GM13977 (cell line): ENCODE measurements at regions not wholly inside any gene's neighbourhood (a gene's known extent, or its start where the extent isn't known, plus 50 kb on each side); places are given as distances from the start of the nearest gene placed in this dataset.

Source experiments
- DNase-seq: peaks from one replicate; pipeline ENCODE4 v3.0.0; 2012; ENCODE audit warnings: low spot score
- in situ Hi-C: fragments of 300-500 bp; cut with MboI; formaldehyde crosslinking; loops from one replicate; pipeline ENCODE4 v1.12.0; 2022; ENCODE audit warnings: low sequenced_read_pairs, low pct_unique_long_range_greater_than_20kb, mixed read lengths, inconsistent platforms; ENCODE audit not compliant: unreplicated experiment
- TF ChIP-seq, protein P1 (sequence below): IDR thresholded peaks from 2 replicates; pipeline ENCODE4 v1.5.1; 2012; ENCODE audit warnings: mild to moderate bottlenecking, control low read depth; ENCODE audit not compliant: insufficient read depth; ENCODE audit errors: extremely low read depth, missing control alignments

DNA sequence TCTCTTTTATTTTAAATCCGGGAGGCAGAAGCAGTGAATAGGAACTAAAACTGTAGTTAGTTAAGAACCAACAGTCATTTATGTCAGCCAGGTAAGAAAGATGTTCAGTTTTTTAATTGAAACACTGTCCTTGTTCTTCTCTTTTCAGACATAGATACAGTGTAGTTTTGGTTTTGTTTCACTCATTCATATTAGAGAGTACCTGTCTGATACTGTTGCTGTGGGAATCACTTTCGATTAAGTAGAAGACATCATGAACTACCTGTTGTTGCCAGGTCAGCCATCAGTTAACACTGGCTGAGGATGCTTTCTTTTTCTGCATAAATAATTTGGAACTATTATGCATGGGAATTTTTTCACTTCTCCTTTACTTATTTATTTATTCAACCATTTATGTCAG lies 700.4 kb downstream of the OTOL1 start:
- no peak for DNase-seq
- TF ChIP-seq, protein P1, sequence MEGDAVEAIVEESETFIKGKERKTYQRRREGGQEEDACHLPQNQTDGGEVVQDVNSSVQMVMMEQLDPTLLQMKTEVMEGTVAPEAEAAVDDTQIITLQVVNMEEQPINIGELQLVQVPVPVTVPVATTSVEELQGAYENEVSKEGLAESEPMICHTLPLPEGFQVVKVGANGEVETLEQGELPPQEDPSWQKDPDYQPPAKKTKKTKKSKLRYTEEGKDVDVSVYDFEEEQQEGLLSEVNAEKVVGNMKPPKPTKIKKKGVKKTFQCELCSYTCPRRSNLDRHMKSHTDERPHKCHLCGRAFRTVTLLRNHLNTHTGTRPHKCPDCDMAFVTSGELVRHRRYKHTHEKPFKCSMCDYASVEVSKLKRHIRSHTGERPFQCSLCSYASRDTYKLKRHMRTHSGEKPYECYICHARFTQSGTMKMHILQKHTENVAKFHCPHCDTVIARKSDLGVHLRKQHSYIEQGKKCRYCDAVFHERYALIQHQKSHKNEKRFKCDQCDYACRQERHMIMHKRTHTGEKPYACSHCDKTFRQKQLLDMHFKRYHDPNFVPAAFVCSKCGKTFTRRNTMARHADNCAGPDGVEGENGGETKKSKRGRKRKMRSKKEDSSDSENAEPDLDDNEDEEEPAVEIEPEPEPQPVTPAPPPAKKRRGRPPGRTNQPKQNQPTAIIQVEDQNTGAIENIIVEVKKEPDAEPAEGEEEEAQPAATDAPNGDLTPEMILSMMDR, result no peak
- in situ Hi-C loops, result no loop called here

DNA sequence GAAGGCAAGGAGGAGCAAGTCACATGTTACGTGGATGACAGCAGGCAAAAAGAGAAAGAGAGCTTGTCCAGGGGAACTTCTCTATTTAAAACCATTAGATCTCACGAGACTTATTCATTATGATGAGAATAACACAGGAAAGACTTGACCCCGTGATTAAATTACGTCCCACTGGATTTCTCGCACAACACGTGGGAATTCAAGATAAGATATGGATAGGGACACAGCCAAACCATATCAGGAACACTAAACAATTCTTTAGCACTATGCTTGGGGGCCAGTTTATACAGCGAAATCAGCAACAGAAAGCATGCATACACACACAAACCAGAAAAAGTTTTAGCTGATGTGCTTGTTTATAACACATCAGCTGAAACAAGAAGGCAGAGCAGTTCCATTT lies 704.2 kb downstream of the OTOL1 start:
- in situ Hi-C loops, result no loop called here
- DNase-seq, result no peak
- TF ChIP-seq, protein P1, result no peak

DNA sequence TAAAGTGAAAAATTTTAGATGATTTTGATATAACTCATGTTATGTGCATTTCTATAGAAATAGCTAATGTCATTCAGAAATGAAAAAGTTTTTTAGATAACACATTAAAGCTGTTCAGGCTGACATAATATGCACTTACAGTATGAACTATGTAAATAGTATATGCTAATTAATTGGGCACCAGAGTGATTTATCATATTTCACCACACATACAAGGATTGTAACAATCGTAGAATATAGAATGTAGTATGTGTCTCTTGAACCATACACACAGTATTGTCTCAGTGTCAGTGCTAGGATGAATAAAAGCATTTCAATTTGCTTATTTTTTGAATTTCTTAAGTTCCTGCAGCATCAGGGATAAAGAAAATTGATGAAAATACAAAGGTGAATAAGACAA lies 710.0 kb downstream of the OTOL1 start:
- DNase-seq, result no peak
- TF ChIP-seq, protein P1, result no peak
- in situ Hi-C loops, result no loop called here

DNA sequence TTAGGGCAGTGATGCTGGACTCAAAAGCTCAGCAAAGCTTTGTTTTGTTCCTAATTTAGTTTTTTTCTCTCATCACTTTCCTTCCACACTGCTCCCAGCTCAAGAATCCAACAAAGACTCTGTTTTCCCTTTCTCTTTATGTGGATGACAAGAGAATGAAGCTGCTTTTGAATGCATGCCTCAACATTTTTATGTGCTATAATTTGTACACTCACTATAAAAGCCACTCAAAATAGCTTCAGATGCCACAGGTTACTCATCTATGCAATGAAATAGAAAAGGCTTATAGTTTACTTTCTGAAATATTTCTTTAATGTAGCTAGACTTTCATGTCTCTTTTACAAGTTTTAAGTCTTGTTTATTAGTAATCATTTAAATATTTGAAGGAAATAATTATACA lies 714.9 kb downstream of the OTOL1 start:
- TF ChIP-seq, protein P1, result no peak
- in situ Hi-C loops, result no loop called here
- no peak for DNase-seq

DNA sequence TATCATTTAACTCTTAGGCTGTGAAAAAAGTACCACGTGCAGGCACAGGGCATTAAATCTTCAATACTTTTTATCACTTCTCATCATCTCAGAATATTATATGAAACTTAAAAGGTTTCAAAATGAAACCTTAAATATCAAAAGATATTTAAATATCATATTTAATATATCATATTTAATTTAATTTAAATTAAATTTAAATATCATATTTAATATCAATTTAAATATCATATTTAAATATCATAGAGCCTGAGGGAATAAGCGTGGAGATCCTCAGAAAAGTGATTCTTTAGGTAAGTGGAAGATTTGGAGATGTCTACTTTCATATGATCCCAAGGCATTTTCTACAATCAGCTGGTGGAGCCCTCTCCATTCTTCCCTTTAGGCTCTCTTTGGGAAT lies 716.6 kb downstream of the OTOL1 start:
- in situ Hi-C loops, result no loop called here
- TF ChIP-seq, protein P1, result no peak
- no peak for DNase-seq

DNA sequence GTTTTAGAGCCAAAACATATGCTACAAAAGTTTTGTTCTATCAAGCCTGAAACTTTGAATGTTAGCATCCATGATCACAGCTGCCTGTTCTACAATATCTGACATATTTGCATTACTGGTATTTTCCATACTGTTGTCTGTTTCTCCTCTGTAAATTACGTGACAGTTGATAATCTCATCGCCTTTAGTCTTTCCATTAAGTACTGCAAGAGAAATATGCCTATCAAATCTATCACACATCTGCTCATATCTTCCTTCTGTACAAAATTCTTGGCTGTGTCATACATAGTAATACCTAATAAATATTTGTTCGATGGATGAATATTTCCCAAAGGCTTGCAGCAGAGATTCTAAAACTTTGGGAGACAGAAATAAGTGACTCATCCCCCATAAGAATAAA lies 717.3 kb downstream of the OTOL1 start:
- no peak for DNase-seq
- TF ChIP-seq, protein P1, result no peak
- in situ Hi-C loops, result no loop called here

DNA sequence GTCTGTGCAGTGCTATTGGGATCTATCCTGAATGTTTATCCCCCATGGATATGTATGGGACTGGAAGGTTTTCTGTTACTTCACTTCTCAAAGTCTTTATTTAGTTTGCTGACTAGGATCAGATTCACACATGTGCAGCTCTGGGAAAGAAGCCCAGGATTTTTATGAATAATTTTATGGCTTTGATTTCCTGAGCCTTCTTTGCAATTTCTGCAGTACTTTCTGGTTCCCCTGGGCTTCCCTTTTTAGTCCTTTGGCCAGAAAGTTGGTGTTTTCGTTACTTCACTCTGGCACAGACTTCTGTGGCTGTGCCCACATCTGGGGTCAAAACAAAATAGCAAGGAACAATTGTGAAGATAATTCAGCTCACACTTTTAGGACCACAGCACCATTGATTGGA lies 721.0 kb downstream of the OTOL1 start:
- in situ Hi-C loops, result no loop called here
- TF ChIP-seq, protein P1, result no peak
- DNase-seq, result no peak
